Skin epidermis (tissue), 12 donors: ENCODE measurements at regions not wholly inside any gene's neighbourhood (a gene's known extent, or its start where the extent isn't known, plus 50 kb on each side); places are given as distances from the start of the nearest gene placed in this dataset.
A peak's percentile ranks its signal among the peaks of the same experiment; 100 is the strongest.

ENCODE experiments used
- H3K27ac ChIP-seq, 21 experiments: fragments of 200-600 bp; sonication (generic) in 11 of 21; one replicate each; pipeline ENCODE4 v1.5.0; 2020; ENCODE audit warnings: mild to moderate bottlenecking in 3 of 21, inconsistent platforms in 2 of 21, moderate library complexity in 2 of 21
- H3K4me3 ChIP-seq, 7 experiments: fragments of 200-600 bp; sonication (generic) in 2 of 7; one replicate each; pipeline ENCODE4 v1.5.0; 2020; ENCODE audit warnings: inconsistent platforms in 2 of 7, mild to moderate bottlenecking in 2 of 7, moderate library complexity in 1 of 7

- H3K27ac ChIP-seq: peak overlapping the region in 2 of 21 experiments; percentile 0 to 33
- no peak overlapping the region for H3K4me3 ChIP-seq
These were observed 717.2 kb downstream of the NCAM2 start for GRCh38 chr21:21715266-21715969.

- H3K4me3 ChIP-seq: no peak overlapping the region
- no peak overlapping the region for H3K27ac ChIP-seq
These were observed 724.5 kb downstream of the NCAM2 start for GRCh38 chr21:21722731-21723130.

- no peak overlapping the region for H3K27ac ChIP-seq
- H3K4me3 ChIP-seq: no peak overlapping the region
These were observed 732.3 kb downstream of the NCAM2 start for GRCh38 chr21:21730512-21730911.

- no peak overlapping the region for H3K4me3 ChIP-seq
These were observed 733.4 kb downstream of the NCAM2 start for GRCh38 chr21:21731626-21732025.

GRCh38 chr21:21734088-21734487, 735.9 kb downstream of the NCAM2 start:
- no peak overlapping the region for H3K27ac ChIP-seq

More at GRCh38 chr21:21731626-21732025, 733.4 kb downstream of the NCAM2 start:
- no peak overlapping the region for H3K27ac ChIP-seq

DNA sequence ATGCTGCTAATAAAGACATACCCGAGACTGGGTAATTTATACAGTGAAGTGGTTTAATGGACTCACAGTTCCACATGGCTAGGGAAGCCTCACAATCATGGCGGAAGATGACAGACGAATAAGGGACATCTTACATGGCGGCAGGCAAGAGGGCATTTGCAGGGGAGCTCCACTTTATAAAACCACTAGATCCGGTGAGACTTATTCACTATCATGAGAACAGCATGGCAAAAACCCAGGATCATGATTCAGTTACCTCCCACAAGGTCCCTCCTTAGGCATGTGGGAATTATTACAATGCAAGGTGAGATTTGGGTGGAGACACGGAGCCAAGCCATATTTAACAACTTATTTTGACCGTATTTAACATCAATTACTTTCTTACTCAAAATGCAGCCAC, 739.0 kb downstream of the NCAM2 start:
- Histone ChIP-seq H3K27ac (no peak overlapping the region), H3K4me3 (no peak overlapping the region)

More at GRCh38 chr21:21734088-21734487, 735.9 kb downstream of the NCAM2 start:
- H3K4me3 ChIP-seq: no peak overlapping the region

DNA sequence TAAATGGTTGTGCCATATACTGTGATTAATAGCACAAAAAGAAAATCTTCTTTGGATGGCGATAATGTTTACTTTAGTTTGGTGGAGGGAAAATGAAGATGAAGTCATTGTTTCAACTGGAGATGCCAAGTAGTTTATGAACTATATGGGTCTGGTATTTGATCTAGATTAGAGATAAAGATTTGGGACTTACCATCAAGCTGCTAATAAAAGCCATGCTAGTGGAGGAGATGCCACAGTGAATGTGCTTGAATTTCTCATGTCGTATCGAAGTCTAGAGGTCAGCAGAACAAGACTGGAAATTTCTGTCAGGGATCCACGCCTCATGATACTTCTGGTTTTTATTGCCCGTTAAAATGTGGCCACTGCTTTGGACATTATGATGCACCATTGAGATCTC, 742.0 kb downstream of the NCAM2 start:
- H3K27ac ChIP-seq: no peak overlapping the region
- no peak overlapping the region for H3K4me3 ChIP-seq

DNA sequence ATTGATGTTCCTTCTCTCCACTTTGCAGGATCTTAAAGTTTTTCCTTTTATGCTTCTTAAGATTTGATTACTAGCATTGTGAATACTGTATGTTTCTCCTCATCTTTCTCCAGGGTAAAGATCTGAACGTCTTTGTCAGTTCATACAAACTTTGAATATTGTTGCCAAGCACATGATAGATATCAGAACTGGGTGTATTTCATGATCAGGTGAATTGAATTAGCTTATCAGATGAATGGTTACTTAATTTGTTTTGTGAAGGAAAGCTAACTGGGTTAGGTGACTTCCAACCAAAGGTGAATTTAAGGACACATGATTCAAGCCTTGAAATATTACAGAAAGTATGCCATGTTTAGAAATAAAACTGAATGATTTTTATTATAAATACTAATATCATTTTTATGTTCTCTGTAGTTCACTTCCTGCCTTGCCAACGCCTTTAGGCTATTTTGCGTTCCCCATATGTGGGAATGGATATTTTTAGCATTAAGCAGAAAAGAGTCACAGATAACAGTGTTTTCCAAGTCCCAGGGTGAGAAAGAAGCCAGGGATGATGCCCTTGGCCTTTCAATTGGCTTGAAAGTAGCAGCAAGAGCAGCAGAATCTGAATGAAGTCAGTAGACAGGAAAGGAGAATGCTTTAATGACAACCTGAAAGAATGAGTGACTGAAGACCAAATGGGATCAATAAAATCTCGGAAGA, 752.1 kb downstream of the NCAM2 start:
- H3K27ac ChIP-seq: no peak overlapping the region
- H3K4me3 ChIP-seq: no peak overlapping the region

GRCh38 chr21:21751286-21751685, 753.1 kb downstream of the NCAM2 start:
- no peak overlapping the region for H3K27ac ChIP-seq
- no peak overlapping the region for H3K4me3 ChIP-seq

DNA sequence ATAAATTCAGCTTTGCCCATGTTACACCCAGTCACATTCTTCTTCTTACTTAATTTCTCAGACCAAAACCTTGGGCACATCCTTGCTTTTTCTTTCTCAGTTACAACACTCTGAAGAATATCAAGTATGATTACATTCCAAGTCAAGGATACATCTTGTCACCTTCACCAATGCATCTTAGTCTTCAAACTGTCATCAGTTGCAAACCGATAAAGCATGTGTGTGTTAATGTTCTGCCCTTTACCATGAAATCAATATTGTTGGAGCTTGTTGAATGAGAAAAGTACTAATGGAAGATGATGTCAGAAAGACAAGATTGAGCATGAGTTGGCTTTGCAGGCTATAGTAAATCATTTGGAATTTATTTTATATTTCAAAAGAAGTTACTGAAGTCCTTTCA, 764.6 kb downstream of the NCAM2 start:
- H3K4me3 ChIP-seq: no peak overlapping the region
- H3K27ac ChIP-seq: no peak overlapping the region

GRCh38 chr21:21764281-21764680, 766.1 kb downstream of the NCAM2 start:
- Histone ChIP-seq H3K4me3 (no peak overlapping the region), H3K27ac (no peak overlapping the region)

- no peak overlapping the region for H3K27ac ChIP-seq
- H3K4me3 ChIP-seq: no peak overlapping the region
These were observed 769.1 kb downstream of the NCAM2 start for GRCh38 chr21:21767276-21767675.

- no peak overlapping the region for H3K27ac ChIP-seq
- no peak overlapping the region for H3K4me3 ChIP-seq
These were observed 790.4 kb downstream of the NCAM2 start for GRCh38 chr21:21788591-21788990.

- H3K4me3 ChIP-seq: no peak overlapping the region
These were observed 803.7 kb downstream of the NCAM2 start for GRCh38 chr21:21801921-21802320.

GRCh38 chr21:21806711-21807597, 808.7 kb downstream of the NCAM2 start:
- Histone ChIP-seq H3K27ac (no peak overlapping the region), H3K4me3 (no peak overlapping the region)

More at GRCh38 chr21:21801921-21802320, 803.7 kb downstream of the NCAM2 start:
- H3K27ac ChIP-seq: no peak overlapping the region

DNA sequence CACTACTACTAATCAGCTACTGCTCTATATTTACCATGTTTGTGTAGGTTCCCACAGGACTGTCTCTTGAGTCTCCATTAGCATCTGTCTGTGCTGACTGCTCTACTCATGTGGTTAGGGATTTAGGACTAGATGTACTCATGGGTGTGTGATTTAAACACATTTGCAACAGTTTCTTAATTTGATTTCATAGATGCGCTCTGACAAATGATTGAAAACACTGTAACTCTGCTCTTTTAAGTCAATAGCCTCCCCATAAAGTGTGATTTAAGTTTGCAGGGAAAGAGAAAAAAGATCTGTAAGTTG, 809.3 kb downstream of the NCAM2 start:
- H3K27ac ChIP-seq: no peak overlapping the region
- no peak overlapping the region for H3K4me3 ChIP-seq

DNA sequence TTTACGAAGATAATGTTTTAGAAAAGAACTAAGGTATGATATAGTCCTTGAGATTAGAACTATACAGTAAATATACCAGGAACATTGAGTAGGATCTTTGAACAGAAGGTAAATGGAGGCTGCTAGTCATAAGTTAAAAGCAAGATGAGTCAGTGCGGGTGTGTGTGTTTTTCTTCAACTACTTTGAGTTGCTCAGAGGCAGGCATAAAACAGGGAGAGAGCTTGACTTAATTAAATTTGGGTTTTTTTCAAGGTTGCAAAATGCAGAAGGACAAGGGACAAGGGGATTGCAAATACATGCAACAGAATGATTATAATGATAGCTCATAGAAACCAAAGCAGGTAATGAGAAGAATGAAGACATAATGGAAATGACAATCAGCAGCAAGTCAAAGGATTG, 815.1 kb downstream of the NCAM2 start:
- Histone ChIP-seq H3K4me3 (no peak overlapping the region), H3K27ac (no peak overlapping the region)

- Histone ChIP-seq H3K4me3 (no peak overlapping the region), H3K27ac (no peak overlapping the region)
These were observed 815.7 kb downstream of the NCAM2 start for GRCh38 chr21:21813934-21814333.

GRCh38 chr21:21816778-21817177, 818.6 kb downstream of the NCAM2 start:
- no peak overlapping the region for H3K4me3 ChIP-seq
- H3K27ac ChIP-seq: no peak overlapping the region

- Histone ChIP-seq H3K4me3 (no peak overlapping the region), H3K27ac (no peak overlapping the region)
These were observed 820.7 kb downstream of the NCAM2 start for GRCh38 chr21:21818898-21819297.

DNA sequence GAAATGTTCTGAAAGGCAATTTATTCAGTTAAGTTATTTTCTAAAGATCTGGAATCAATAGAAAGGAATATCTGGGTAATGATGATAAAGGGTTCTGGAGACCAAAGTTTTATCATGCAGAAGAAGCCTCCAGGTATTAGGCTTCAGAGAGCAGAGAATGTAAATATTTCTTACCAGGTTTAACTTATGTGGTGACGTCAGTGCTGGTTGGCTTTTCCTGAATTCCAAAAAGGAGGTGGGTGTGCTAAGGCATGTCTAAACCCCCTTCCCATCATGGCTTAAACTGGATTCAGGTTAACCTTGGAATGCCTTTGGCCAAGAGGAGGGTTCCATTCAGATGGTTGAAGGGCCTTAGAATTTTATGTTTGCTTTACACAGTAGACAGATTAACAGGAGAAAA, 829.9 kb downstream of the NCAM2 start:
- H3K4me3 ChIP-seq: no peak overlapping the region
- H3K27ac ChIP-seq: no peak overlapping the region
